Stimulated activated CD8-positive, alpha-beta memory T cell treated with anti-CD3 and anti-CD28 coated beads, Interleukin-4, amount 100 ng/mL, for 4 hours (primary cell): ENCODE measurements at regions not wholly inside any gene's neighbourhood (a gene's known extent, or its start where the extent isn't known, plus 50 kb on each side); places are given as distances from the start of the nearest gene placed in this dataset.
"Not testable (repeated sequence)": the region's sequence is repeated elsewhere in the genome, so short reads cannot be mapped to it uniquely, and the experiment has no call there.

ENCODE experiments used
- DNase-seq, 2 donors: peaks; one replicate each; pipeline ENCODE4 v3.0.0-alpha.2; 2020; ENCODE audit warnings: low read depth in 2 of 2, low spot score in 1 of 2

DNA sequence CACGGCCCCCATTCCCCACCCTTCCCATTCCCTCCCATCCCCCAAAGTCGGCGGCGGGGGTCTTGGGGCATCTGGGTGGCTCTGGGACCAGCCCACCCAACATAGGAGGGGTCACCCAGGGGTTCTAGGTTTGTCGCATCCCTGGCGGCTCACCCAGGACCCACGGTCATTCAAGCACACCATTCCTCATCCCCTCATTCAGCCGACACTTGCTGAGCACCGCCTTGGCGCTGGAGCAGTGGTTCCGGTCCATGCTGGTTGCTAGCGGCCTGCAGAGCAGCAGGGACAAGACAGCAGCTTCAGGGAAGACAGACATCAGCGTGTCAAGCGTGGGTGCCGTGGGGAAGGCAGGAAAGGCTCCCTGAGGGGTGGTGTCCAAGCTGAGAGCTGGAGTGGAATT, 50.5 kb upstream of the OTOS start:
- DNase-seq, result no peak

GRCh38 chr2:240192661-240193060, 52.2 kb upstream of the OTOS start:
- DNase-seq, result no peak

DNA sequence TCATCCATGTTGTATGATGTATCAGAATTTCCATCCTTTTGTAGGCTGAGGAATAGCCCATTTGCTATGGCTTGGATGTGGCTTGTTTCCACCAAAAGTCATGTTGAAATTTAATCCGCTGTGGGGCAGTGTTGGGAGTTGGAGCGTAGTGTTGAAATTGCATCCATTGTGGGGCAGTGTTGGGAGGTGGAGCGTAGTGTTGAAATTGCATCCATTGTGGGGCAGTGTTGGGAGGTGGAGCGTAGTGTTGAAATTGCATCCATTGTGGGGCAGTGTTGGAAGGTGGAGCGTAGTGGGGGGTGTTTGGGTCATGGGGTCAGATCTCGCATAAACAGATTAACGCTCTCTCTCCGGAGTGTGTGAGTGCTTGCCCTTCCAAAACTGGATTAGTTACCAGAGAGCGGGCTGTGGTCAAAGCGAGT, 53.9 kb upstream of the OTOS start:
- not testable (repeated sequence) for DNase-seq

DNA sequence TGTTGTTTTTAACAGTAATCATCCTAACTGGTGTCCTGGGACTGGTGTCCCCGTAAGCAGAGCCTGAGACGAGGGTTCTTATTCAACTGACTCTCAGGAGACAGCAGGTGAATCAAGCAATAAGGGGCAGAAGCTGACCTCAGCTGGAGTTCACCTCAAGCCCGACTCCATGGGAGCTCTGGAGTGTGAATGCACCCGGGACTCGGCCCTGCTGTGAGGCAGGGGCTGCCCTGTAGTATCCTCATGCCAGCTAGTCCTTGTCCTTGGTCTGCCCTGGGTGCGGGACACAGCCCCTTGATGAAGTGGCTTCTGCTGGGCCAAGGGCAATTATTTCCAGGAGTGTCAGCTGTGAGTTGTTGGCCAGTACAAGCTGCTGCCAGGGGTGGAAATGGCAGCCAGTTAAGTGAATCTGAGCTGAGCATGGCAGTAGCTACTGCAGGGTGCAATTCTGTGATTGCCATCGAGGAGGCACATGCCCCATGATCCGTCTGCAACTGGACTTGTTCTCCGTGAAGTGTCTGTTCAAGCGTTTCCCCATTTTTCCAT, 54.9 kb upstream of the OTOS start:
- DNase-seq, result no peak

DNA sequence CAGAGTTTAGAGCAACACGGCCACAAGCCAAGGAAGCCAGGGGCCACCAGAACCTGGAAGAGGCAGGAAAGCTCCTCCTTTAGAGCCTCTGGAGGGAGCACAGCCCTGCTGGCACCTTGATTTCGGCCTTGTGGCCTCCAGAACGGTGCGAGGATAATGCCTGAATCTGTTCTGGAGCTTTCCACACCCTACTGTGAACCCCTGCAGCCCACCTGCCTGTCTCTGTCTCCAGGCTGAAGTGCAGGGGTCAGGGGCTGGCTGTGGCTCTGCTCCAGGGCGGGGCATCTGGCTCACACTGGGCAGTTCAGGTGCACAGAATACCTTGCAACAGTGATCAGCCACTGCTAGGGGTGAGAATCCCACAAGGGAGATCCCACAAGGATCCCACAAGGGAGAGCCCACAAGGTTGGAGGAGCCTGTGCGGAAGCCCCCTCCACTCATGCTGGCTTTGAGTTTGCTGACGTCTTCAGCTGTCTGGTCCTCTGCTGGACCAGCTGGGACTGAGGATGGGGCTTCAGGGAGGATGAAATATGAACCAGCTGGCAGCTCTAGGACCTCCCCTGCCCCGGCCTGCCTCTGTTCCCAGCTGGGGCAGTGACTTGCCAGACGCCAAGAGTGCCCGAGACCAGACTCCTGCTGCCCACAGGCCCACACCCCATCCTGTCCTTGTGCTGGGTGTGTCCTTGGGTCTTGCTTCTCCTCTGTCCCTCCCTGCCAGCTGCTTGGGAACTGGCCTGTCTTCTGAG, 56.4 kb upstream of the OTOS start:
- DNase-seq, result no peak

DNA sequence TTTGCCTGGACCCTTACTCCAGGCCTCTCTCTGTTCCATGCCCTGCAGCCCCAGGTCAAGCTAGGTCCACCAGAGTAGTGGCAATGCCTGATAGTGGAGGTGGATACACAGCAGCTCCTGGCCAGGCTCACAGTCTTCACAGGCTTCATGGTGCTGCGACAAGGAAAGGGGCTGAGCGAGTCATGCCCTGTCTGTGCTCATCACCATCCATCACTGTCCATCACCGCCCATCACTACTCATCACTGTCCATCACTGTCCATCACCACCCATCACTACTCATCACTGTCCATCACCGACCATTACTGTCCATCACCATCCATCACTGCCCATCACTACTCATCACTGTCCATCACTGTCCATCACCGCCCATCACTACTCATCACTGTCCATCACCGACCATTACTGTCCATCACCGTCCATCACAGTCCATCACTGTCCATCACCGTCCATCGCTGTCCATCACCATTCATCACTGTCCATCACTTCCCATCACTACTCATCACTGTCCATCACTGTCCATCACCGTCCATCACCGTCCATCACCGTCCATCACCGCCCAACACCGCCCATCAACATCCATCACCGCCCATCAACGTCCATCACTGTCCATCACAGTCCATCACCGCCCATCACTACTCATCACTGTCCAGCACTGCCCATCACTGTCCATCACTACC, 57.1 kb upstream of the OTOS start:
- no peak for DNase-seq

DNA sequence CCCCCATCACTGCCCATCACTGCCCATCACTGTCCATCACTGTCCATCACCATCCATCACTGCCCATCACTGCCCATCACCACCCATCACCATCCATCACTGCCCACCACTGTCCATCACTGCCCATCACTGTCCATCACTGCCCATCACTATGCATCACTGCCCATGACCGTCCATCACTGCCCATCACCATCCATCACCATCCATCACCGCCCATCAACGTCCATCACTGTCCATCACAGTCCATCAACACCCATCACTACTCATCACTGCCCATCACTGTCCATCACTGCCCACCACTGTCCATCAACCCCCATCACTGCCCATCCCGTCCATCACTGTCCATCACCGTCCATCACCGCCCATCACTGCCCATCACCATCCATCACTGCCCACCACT, 57.8 kb upstream of the OTOS start:
- DNase-seq, result no peak

DNA sequence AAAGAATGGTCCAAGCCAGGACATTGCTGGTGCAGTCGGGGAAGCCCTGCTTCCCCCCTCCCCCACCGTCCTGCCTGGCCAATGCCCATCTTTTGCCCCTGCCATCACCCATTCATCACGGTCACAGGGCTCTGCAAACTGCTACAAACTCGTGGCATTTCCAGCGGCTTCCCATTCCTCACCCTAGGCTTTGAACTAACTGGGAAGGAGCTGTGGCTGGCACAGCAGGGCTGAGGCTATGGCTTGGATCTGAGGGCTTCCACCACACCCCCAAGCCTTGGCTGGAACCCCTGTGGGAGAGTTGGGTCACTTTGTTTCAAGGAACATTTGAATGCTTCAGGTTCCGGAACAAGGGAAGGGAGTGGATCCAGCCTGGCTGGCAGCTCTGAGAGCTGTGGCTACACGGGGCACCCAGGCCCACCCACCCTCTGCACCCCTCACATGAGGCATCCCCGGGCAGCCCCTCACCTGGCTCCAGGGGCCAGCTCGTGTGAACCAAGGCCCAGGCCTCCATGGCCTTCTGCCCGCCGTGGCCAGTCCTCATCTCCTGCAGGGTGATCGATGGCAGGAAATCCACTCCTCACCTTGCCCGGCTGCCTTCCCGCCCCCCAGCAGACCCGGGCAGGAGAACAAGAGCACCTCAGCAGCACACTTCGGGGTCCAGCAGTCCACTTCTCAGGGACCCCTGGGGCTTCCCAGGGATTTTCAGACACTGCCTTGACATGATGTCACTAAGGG, 58.8 kb upstream of the OTOS start:
- DNase-seq, result no peak

- DNase-seq, result no peak
Observed at GRCh38 chr2:240200230-240201051, 60.0 kb upstream of the OTOS start.

DNA sequence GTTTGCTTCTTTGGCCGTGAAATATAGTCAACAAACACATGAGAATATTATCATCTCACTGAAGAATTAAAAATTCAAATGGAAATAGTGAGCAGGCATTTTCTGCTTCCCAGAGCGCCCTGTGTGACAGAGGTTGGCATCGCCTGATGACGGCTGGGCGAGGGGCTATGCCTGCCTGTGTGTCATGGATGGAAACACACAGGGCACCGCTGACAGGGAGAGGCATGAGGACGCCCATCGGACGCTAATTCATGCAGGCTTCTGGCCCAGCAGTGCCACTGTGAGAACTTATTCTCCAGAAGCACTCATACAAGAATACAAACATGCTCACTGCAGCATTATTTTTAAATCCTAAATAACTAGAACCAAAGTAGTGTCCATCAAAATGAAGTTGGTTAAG, 61.4 kb upstream of the OTOS start:
- no peak for DNase-seq

- no peak for DNase-seq
Observed at GRCh38 chr2:240202586-240202985, 62.1 kb upstream of the OTOS start.

- DNase-seq, result no peak
Observed at GRCh38 chr2:240203031-240203787, 62.8 kb upstream of the OTOS start.

- no peak for DNase-seq
Observed at GRCh38 chr2:240203788-240204270, 63.4 kb upstream of the OTOS start.

DNA sequence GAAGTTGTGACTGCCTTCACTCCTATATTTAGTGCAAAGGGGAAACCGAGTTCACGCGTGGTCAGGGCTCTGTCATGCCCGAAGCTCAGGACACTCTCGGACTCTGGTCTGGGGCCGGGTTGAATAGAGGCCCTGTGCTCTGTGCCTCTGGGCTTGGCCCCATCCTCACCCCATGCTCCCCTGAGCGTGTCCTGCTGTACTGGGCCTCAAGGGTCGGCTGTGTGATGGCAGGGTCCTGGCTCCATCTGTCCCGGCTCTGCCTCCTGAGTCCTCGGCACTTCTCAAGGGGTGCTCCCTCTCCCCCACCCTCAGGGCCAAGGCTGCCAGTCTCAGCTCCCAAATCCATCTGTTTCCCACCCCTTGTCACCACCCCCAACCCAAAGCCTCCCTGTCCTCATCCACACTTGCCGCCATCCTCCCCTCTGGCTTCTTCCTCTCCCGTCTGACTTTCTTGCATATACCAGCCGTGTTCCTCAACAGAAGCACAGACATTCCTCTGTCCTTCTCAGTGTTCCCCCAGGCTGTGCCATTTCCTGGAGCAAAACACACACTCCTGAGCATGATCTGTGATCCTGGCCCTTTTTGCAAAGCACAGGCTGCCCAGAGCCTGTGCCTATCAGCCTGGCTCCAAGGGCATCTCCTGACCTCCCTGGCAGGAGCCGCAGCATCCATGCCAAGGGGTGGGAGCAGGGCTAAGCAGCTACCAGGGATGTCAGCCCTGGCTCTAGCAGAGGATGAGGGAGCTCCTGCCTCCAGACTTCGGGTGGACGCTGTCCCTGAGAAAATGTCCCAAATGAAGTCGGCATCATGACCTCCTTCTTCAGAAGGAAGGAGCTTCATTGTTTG, 64.2 kb upstream of the OTOS start:
- no peak for DNase-seq

DNA sequence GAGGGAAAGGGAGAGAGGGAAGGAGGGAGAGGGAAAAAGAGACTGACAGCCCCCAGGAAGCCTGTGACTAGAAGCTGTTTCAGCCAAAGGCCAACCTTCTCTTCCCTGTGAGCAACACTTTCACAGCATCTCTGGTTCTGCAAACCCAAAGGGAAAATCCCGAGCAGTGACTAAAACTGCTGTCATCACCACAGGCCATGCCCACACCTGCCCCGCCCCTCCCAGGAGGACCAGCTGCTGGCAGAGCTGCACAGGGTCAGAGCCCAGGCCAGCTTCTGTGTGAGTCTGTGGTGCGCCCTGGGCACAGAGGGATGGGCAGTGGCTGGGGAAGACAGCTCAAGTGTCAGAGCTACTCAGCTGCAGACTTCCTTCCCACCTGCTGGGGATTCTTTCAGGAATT, 64.9 kb upstream of the OTOS start:
- no peak for DNase-seq

DNA sequence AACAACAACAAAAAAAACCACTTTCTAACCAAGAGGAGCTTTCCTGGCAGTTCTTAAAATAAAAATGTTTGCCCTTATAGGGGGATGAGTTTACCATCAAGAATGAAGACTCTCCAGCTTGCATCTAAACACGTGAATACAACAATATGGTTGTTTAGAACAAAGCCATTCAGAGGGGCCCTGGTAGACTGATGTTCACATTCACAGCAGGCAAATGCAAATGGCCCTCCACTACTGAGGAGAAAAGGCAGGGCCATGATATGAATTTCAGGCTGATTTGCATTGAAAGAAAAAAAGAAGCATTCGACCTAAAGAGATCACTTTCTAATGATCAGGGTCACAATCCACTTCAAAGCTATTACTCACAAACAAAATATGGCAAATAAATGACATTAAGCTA, 65.3 kb upstream of the OTOS start:
- DNase-seq, result no peak

- no peak for DNase-seq
Observed at GRCh38 chr2:240206630-240207029, 66.2 kb upstream of the OTOS start.

- DNase-seq, result no peak
Observed at GRCh38 chr2:240207661-240208060, 67.2 kb upstream of the OTOS start.

- no peak for DNase-seq
Observed at GRCh38 chr2:240208096-240208495, 67.6 kb upstream of the OTOS start.
